ENCODE measurements at regions not wholly inside any gene's neighbourhood (a gene's known extent, or its start where the extent isn't known, plus 50 kb on each side); places are given as distances from the start of the nearest gene placed in this dataset.

GRCh38 chr12:98037401-98038140 is 477.8 kb upstream of the TMPO start:
- H3K27ac ChIP-seq, result no peak overlapping the region
- DNase-seq (ENCODE audit: low read depth, low spot score), result no peak

GRCh38 chr12:98042668-98043067 is 472.7 kb upstream of the TMPO start:
- no peak for DNase-seq (ENCODE audit: low read depth, low spot score)
- H3K27ac ChIP-seq, result no peak overlapping the region

- no peak overlapping the region for H3K27ac ChIP-seq
- no peak for DNase-seq (ENCODE audit: low read depth, low spot score)
Measured at GRCh38 chr12:98045395-98045794, 470.0 kb upstream of the TMPO start.

- no peak overlapping the region for H3K27ac ChIP-seq
- no peak for DNase-seq (ENCODE audit: low read depth, low spot score)
Measured at GRCh38 chr12:98048326-98048725, 467.1 kb upstream of the TMPO start.

- DNase-seq (ENCODE audit: low read depth, low spot score), result no peak
Measured at GRCh38 chr12:98053202-98053601, 462.2 kb upstream of the TMPO start.

GRCh38 chr12:98057701-98058100 is 457.7 kb upstream of the TMPO start:
- no peak overlapping the region for H3K27ac ChIP-seq
- DNase-seq (ENCODE audit: low read depth, low spot score), result no peak

More at GRCh38 chr12:98053202-98053601, 462.2 kb upstream of the TMPO start:
- H3K27ac ChIP-seq, result no peak overlapping the region

- no peak overlapping the region for H3K27ac ChIP-seq
- DNase-seq (ENCODE audit: low read depth, low spot score), result no peak
Measured at GRCh38 chr12:98058213-98058612, 457.2 kb upstream of the TMPO start.

- DNase-seq (ENCODE audit: low read depth, low spot score), result no peak
- no peak overlapping the region for H3K27ac ChIP-seq
Measured at GRCh38 chr12:98058838-98059237, 456.6 kb upstream of the TMPO start.

- no peak for DNase-seq (ENCODE audit: low read depth, low spot score)
- H3K27ac ChIP-seq, result no peak overlapping the region
Measured at GRCh38 chr12:98059659-98060343, 455.6 kb upstream of the TMPO start.

- DNase-seq (ENCODE audit: low read depth, low spot score), result no peak
- H3K27ac ChIP-seq, result no peak overlapping the region
Measured at GRCh38 chr12:98060411-98060810, 455.0 kb upstream of the TMPO start.

GRCh38 chr12:98062464-98063245 is 452.7 kb upstream of the TMPO start:
- no peak for DNase-seq (ENCODE audit: low read depth, low spot score)

GRCh38 chr12:98064501-98064900 is 450.9 kb upstream of the TMPO start:
- H3K27ac ChIP-seq, result no peak overlapping the region
- DNase-seq (ENCODE audit: low read depth, low spot score), result peak; percentile 8

More at GRCh38 chr12:98062464-98063245, 452.7 kb upstream of the TMPO start:
- no peak overlapping the region for H3K27ac ChIP-seq

GRCh38 chr12:98067795-98068194 is 447.6 kb upstream of the TMPO start:
- no peak for DNase-seq (ENCODE audit: low read depth, low spot score)

GRCh38 chr12:98073610-98074009 is 441.8 kb upstream of the TMPO start:
- H3K27ac ChIP-seq, result no peak overlapping the region
- no peak for DNase-seq (ENCODE audit: low read depth, low spot score)

More at GRCh38 chr12:98067795-98068194, 447.6 kb upstream of the TMPO start:
- H3K27ac ChIP-seq, result no peak overlapping the region

- no peak overlapping the region for H3K27ac ChIP-seq
- no peak for DNase-seq (ENCODE audit: low read depth, low spot score)
Measured at GRCh38 chr12:98074286-98074685, 441.1 kb upstream of the TMPO start.

GRCh38 chr12:98084391-98084790 is 431.0 kb upstream of the TMPO start:
- DNase-seq (ENCODE audit: low read depth, low spot score), result no peak
- H3K27ac ChIP-seq, result no peak overlapping the region

GRCh38 chr12:98085046-98085755 is 430.2 kb upstream of the TMPO start:
- H3K27ac ChIP-seq, result no peak overlapping the region
- DNase-seq (ENCODE audit: low read depth, low spot score), result no peak

- no peak overlapping the region for H3K27ac ChIP-seq
- no peak for DNase-seq (ENCODE audit: low read depth, low spot score)
Measured at GRCh38 chr12:98090731-98091130, 424.7 kb upstream of the TMPO start.

- no peak overlapping the region for H3K27ac ChIP-seq
- DNase-seq (ENCODE audit: low read depth, low spot score), result no peak
Measured at GRCh38 chr12:98096436-98096835, 419.0 kb upstream of the TMPO start.

GRCh38 chr12:98106031-98106683 is 409.2 kb upstream of the TMPO start:
- no peak for DNase-seq (ENCODE audit: low read depth, low spot score)
- no peak overlapping the region for H3K27ac ChIP-seq

Data from epithelial cell of prostate (primary cell).